NB4 (cell line): ENCODE measurements at regions not wholly inside any gene's neighbourhood (a gene's known extent, or its start where the extent isn't known, plus 50 kb on each side); places are given as distances from the start of the nearest gene placed in this dataset.

Experiments
- MYC ChIP-seq: IDR thresholded peaks from 2 replicates; pipeline ENCODE4 v1.6.1; 2011; ENCODE audit warnings: low read depth, low read length
- POLR2A ChIP-seq: IDR thresholded peaks from 2 replicates; pipeline ENCODE4 v1.6.1; 2011; ENCODE audit warnings: mild to moderate bottlenecking; ENCODE audit not compliant: insufficient read length; ENCODE audit errors: extremely low read depth

- TF ChIP-seq POLR2A, result no peak
- no peak for TF ChIP-seq MYC
Measured at GRCh38 chr7:132677918-132678317, 101.6 kb upstream of the PLXNA4 start.
